ENCODE measurements at regions not wholly inside any gene's neighbourhood (a gene's known extent, or its start where the extent isn't known, plus 50 kb on each side); places are given as distances from the start of the nearest gene placed in this dataset.
"Not testable (repeated sequence)": the region's sequence is repeated elsewhere in the genome, so short reads cannot be mapped to it uniquely, and the experiment has no call there.

DNA sequence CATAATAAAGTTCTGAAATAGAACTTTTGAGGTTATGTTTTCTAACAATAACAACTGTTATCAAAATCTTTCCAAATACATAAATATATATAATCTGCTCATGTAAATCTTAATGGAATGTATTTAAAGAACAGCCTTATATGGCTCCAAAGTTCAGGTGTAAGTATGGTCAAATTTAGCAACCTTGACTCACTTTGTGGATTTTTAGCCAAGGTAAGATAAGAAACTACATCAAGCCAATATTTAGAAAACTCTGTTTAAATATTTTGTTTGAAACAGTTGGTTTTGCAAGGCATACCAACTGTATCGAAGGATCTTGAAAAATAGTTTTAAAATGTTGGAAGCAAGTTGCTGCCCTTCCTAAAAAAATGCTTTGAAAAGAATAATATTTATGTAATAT lies 228.9 kb upstream of the SEMA3D start:
- DNase-seq (ENCODE audit: low spot score), result no peak

DNA sequence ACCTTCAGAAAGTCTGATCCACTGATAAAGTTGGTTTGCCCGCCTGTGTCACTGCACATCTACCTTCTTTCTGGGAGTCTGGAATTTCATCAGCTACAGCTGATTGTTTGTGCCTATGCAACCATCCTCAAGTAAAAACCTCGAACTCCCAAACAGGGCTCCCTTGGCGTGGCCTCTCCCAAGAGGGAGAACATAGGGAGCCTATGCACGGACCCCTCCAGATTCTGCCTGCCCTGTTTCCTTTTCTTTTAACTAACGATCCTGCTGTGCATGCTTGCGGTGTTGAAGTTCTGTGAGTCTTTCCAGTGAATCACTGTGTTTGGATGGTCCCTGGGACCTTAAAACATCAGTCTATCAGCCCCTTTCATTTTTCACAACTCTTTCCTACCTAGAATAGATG lies 226.9 kb upstream of the SEMA3D start:
- DNase-seq (ENCODE audit: low spot score), result no peak

DNA sequence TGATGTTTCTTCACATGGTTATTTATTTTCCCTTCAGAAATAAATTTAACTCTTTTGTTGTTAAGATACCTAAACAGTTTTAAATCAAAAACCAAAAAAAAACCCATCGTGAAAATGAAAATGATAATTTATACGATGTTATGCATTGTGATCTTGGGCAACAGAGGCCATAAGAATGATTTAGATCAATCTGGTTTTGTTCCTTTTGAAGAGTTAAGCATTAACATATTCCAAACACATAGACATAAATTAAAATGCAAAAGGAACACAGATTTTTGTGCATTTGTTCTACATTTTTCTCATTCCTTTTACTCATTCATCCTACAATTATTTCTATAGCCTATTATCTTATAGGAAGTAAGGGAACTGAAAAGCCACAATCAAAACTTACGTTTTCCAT lies 226.1 kb upstream of the SEMA3D start:
- DNase-seq (ENCODE audit: low spot score), result no peak

DNA sequence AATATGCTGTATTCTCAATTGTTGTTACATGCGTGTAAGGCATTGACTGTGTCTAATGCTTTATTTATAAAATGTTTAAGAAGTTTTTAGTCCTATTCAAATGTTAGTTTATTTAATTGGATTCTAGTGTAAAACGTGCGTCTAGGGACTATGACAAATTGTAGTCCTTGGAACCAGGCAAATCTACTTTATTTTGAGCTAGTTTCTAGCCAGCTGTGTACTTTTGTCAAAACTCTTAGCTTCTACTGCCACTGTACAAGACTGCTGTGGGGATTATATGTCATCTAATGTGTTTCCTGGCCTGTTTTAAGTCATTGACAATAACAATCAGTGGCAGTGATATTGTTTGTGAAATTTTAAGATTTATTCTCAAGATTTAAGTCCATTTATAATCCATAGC lies 220.5 kb upstream of the SEMA3D start:
- no peak for DNase-seq (ENCODE audit: low spot score)

DNA sequence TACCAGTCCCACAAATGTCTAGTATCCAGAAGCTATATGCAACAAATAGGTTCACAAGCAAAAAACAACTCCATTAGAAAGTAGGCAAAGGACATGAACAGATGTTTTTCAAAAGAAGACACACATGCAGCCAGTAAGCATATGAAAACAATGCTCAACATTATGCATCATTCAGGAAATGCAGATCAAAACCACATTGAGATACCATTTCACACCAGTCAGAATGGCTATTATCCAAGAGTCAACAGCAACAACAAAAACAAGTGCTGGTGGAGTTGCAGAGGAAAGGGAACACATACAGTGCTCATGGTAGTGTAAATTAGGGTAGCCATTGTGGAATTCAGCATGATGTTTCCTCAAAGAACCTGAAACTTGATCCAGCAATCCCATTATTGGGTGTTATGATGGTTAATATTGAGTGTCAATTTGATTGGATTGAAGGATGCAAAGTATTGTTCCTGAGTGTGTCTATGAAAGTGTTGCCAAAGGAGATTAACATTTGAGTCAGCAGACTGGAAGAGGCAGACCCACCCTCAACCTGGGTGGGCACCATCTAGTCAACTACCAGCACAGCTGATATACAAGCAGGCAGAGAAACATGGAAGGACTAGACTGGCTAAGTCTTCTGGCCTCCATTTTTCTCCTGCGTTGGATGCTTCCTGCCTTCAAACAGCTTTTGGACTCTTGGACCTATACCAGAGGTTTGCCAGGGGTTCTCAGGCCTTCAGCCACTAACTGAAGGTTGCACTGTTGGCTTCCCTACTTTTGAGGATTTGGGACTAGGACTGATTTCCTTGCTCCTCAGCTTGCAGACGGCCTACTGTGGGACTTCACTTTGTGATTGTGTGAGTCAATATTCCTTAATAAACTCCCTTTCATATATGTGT lies 218.4 kb upstream of the SEMA3D start:
- no peak for DNase-seq (ENCODE audit: low spot score)

DNA sequence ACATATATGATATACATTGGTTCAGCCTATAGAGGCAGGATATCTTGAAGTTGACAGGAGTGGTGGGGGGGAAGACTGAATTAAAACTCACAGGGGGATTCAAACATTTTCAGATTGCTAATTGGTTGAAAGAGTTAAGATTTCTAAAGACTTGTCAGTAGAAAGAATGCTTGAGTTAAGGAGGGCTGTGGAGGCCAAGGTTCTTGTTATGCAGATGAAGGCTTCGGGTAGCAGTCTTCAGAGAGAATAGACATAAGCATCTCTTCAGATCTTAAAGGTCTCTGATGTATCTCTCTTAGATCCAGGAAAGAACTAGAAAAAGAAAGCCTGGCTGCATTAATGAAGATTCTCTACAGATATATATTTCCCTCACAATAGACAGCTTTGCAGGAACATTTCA lies 209.8 kb upstream of the SEMA3D start:
- no peak for DNase-seq (ENCODE audit: low spot score)

DNA sequence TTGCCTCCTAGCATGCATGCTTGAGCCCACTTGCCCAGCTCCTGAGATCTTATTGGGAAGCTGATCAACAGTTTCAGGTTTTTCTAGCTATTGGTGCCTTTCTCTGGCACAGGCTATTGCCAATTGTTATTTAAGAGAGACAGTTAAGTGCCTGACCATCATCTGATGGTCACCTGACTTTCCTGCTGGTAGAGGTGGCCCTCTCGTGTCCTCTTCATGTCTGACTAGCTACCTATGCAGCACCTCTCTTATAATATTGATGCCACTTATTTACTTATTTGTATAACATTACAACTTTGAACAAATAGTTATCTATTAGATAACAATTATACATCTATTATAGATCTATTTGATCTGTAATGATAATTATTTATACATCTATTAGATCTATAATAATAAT lies 205.9 kb upstream of the SEMA3D start:
- DNase-seq (ENCODE audit: low spot score), result no peak

DNA sequence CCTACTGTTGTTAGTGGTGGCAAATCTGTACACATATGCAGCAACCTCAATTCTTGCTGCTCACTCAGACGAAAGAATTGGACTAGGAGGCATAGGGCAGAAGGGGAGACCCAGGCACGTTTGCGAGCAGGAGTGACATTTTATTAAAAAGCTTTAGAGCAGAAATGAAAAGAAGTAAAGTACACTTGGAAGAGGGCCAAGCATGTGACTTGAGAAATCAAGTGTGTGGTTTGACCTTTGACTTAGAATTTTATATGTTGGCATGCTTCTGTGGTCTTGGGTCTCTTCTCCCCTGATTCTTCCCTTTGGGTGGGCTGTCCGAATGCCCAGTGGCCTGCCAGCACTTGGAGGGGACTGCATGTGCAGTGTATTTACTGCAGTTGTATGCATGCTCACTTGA lies 205.5 kb upstream of the SEMA3D start:
- no peak for DNase-seq (ENCODE audit: low spot score)

DNA sequence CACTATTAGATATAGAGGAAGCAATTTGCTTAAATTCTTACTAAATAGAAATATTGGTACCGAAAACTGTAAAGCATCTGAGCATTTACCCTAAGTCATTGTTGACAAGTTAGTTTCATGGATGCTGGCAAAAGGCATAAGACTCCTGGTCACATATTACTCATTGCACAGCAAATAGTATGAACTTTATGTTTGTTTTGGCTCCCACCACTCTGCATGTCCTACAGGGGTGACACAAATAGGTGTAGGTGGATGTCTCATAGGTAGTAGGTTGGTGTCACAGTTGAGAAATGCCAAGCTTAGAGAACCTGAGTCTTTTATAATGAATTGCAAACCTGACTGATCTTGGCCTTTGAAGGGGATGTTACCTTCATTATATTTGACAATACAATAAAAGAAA lies 199.6 kb upstream of the SEMA3D start:
- DNase-seq (ENCODE audit: low spot score), result no peak

DNA sequence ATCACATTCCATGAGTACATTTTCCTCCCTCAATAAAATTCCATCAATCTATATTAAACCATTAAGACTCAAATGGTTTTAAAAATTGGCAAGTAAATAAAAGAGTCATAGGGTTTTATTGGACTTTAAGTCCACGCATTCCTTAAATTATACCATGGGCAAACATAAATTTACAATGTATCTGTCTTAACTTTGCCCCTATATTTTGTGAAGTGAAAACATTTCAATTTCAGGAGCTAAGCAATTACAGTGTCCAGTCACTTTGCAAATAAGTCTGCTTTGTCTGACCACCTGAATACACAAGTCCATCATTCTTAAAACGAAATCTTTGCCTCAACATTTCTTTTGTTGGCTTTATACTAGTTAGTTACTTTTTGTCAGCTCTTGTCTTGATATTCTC lies 197.5 kb upstream of the SEMA3D start:
- DNase-seq (ENCODE audit: low spot score), result no peak

DNA sequence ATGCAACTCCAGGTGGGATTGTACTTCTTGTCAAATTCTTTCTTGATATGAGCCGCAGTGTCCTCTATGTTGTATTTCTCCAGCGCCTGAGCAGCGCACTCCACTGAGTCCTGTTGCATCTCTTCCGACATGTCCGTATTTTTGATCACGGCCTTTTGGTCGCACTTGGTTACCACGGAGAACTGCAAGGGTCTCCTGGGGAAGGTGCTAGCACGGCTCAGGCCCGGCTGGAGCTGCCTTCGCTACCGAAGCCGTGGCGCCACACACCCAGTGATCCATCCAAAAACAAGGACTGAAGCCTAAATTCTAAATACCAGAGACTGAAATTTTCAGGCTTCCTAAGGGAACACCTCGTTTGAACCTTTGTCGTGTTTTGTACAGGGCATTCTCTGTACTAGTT lies 194.4 kb upstream of the SEMA3D start:
- DNase-seq (ENCODE audit: low spot score), result no peak

DNA sequence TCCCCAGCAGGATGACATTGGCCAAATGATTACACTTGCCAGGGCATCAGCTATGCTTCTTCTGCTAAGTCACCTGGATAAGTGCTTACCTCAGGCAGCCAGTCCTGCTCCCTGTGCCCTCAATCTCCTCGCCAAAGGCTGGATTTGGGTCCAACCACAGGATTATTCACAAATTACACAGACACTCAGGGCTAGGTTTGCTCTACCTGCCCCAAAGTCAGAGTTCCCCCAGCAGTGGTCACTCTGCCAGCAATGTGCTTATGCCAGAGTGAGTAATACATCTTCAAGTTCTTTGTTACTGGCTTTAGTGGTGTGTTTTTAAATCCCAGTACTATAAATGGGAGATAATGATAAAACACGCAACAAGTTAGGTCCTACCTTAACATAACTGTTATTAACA lies 189.7 kb upstream of the SEMA3D start:
- DNase-seq (ENCODE audit: low spot score), result no peak

DNA sequence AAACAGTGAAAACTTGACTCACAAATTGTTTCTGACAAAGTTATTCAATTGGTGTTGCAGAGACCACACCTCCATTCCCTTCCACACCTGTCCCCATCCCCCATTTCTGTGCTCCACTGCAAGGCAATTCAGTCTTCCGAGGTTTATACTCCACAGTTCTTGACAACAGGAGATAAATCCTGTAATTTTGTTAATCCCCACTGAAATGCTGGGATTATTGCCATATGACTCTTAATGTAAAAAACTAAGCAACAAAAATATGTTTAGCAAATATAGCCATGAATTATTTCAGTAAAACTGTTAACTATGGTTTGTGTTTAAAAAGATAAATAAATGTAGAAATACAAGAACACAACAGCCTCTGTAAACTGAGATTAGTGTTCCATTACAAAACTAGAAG lies 170.1 kb upstream of the SEMA3D start:
- DNase-seq (ENCODE audit: low spot score), result no peak

DNA sequence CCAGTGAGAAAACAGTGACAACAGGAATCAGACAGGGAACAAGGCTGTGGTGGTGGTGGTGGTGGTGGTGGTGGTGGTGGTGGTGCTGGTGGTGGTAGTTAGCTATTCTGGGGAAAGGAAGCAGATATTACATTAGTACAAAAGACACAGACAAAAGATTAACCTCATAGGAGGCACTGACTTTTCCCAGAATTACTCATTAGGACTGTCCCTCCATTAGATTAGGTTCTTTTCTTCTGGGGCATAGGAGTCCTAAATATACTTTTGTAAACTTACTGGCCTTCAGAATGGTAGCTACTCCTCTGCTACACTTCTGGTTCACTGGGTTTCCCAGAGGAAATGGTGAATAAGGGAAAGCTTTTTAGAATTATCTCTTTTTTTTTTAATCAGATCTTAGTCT lies 156.6 kb upstream of the SEMA3D start:
- DNase-seq (ENCODE audit: low spot score), result no peak

DNA sequence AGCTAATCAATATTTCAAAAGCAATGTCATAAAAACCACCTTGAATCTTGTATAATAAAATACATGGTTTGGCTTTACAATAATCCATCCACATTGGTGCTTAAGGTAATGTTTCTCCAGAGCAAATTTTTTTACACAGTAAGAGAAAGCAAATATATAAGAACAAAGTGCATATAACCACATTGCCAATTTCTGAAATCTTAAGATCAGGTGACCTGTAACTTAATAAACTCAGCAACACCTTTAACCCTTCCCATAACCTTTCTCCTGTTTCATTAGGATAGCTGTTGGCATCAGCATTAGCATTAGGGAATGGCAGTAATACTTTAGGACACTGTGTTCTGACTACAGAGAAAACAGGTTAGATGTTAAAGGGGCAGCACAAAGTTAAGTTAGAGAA lies 155.9 kb upstream of the SEMA3D start:
- DNase-seq (ENCODE audit: low spot score), result no peak

DNA sequence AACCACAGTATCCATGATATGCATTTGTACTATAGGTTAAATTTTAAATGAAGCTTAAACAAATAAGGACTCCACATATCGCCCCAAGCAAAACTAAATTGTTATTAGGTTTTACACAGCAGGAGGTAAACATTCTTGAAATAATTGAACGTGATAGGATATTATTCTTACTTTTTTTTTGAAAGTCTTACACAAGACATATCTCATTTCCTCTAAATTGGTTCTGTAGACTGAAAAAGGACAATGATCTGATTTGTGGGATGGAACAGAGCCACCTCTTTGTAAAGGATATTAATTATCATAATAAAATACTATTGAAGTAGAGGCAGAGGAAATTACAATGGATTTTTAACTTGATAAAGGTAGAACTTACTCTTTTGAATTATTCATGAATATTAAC lies 155.1 kb upstream of the SEMA3D start:
- DNase-seq (ENCODE audit: low spot score), result no peak

DNA sequence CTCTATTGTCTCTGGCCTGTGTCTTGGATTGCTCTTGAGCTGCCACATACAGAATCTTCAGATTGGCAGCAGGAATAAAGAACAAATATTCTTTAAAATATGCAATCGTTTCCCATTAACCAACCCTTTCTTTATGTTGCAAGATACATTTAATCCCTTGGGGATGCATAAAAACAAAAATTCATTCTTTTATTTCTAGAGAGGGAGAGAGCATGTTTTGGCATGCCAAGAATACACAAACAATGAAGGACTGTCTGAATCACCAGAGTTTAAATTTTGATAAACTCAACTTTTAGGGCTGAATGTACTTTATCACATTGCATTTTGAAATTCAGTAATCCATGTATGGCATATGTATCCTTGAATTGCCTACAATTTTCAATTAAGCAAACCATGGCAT lies 154.3 kb upstream of the SEMA3D start:
- no peak for DNase-seq (ENCODE audit: low spot score)

DNA sequence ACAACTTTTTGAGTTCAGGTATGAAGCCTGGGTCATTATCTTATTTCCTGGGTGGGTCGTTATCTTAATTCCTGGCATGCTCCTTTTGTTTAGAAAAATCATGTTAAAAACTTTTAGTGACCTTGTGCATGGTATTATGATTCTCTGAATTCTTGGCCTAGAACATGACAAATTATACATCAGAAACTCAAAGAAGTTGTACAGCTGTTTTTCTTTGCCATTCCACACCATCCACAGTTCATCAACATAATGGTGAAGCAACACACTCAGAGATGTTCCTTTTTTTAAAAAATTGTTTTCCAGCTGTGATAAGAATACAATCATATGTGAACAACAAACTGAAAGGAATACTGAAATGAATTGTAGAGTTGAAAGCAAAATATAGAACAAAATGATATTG lies 149.2 kb upstream of the SEMA3D start:
- DNase-seq (ENCODE audit: low spot score), result no peak

DNA sequence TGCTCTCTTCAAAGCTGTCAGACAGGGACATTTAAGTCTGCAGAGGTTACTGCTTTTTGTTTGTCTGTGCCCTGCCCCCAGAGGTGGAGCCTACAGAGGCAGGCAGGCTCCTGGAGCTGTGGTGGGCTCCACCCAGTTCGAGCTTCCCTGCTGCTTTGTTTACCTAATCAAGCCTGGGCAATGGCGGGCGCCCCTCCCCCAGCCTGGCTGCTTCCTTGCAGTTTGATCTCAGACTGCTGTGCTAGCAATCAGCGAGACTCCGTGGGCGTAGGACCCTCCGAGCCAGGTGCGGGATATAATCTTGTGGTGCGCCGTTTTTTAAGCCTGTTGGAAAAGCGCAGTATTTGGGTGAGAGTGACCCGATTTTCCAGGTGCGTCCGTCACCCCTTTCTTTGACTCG lies 148.3 kb upstream of the SEMA3D start:
- DNase-seq (ENCODE audit: low spot score), result not testable (repeated sequence)

DNA sequence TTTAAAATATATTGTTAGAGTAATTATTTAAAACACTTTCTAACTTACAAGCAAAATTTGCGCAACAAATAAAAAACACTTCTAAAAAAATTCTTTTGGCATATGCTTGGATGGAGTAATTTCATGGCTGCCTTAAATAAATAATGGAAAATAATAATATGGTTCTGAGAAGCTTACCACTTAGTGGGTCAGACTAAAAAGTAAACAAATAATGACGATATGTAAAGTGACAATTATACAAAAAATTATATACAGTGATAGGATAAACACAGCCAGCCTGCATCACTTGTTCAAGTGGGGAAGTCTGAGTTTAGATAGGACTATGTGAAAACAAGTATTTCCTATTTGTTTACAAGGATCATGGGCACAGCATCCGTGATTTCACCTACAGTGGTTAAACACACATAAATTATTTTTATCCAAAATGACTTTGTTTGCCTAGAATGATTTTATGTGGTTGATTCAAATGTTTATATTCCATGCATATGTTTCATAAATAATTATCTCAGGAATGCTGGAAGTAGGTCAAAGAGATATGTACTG lies 141.7 kb upstream of the SEMA3D start:
- DNase-seq (ENCODE audit: low spot score), result no peak

DNA sequence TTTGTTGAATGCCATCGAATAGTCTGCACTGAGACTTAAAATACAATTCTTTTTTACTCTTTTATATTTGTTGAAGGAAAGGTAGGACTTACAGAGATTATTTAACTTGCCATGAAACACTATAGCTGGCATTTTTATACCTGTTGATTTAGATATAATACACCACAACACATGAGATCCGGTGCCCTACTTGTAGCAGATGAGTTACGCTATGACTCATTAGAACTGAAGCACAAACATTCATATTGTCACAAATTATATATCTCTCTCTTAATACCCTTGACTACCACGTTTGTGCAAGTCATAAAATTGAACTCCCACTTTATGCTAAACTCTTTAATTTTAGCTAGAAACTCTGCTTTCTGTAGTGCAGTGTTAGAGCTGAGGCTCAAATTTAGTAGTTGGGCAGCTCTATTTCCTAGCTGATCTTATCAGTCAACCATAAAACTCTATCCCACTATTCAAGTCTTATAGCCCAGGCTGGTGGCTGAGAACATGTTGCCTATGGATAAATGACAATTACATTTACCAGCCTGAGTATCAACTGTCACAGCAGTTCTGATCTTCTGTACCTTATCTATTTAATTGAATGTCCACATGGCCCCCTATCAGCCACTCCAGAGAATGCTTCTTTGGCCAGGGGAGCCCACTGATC lies 137.4 kb upstream of the SEMA3D start:
- DNase-seq (ENCODE audit: low spot score), result no peak

DNA sequence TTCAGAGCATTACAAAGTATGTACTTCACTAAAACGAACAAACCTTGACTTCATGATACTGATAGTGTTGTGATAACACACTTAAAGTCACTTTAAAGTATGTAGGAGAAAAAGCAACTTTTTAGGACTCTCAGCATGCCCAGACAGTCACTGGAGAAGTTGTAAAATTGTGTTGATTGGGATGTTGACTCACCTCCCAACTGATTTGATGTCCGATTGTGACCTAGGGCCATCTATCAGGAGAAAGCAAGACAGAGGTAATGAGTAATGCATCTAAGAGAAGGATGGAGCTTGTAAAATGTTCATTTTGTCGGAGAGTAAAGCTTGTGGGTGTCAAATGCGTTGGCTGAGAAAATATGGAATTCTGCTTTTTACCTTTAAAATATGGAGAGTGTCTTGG lies 135.4 kb upstream of the SEMA3D start:
- DNase-seq (ENCODE audit: low spot score), result no peak

DNA sequence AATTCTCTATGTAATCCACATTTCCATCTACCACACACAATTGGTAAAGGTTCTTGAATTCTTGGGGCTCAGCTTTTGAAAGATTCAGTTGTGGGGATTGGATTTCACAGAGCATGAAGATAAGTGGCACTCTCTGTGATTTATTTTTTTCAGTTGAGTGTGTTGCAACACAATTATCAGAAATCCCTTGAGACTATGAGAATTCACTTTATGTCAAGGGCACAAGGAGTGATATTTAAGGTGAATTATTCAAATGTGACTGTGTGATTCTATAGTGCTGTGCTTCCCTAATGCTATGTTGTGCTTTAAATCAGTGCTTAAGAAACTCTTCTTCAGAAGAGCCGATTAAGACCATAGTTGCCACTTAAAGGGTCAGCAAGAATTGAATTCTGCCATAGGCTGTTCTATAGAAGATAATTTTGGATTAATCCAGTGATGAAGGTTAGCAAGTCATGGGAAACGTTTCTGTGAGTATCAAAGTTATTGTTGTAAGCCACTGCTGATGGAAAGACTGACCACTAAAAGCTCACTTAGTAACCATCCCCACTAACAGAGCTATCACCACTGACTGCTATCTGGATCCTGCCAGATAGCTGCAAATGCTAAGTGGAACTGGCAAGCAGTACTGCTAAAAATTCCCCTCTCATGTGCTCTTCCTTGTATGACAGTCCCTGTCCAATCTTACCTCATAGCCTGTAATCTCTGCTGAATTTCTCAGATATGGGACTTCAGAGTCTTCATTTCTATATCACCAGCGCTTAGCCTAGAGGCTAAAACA lies 134.0 kb upstream of the SEMA3D start:
- DNase-seq (ENCODE audit: low spot score), result no peak

Measured in hepatic stellate cell (primary cell).